ENCODE measurements at regions not wholly inside any gene's neighbourhood (a gene's known extent, or its start where the extent isn't known, plus 50 kb on each side); places are given as distances from the start of the nearest gene placed in this dataset.
"Not testable (repeated sequence)": the region's sequence is repeated elsewhere in the genome, so short reads cannot be mapped to it uniquely, and the experiment has no call there.

- peaks cover 1% of the 10 kb centered on the region for H3K27me3 Mint-ChIP-seq
- no peak overlapping the region for H3K4me3 Mint-ChIP-seq
- no peaks in the 10 kb centered on the region for H3K4me1 Mint-ChIP-seq
- H3K27ac Mint-ChIP-seq, result no peak overlapping the region
- no peaks in the 10 kb centered on the region for H3K36me3 Mint-ChIP-seq
- H3K9me3 Mint-ChIP-seq, result peaks cover 0 to 6% (median 3%) of the 10 kb centered on the region in 3 donors
Observed at GRCh38 chr6:51105357-51105756, 286.7 kb downstream of the TFAP2B start.

GRCh38 chr6:51107769-51108203 lies 289.1 kb downstream of the TFAP2B start:
- Mint-ChIP-seq H3K27ac (no peak overlapping the region), H3K27me3 (peaks cover 1% of the 10 kb centered on the region), H3K4me1 (no peaks in the 10 kb centered on the region), H3K36me3 (no peaks in the 10 kb centered on the region), H3K9me3 (peaks cover 0 to 5% (median 0%) of the 10 kb centered on the region in 3 donors), H3K4me3 (no peak overlapping the region)

- no peaks in the 10 kb centered on the region for H3K36me3 Mint-ChIP-seq
- no peaks in the 10 kb centered on the region for H3K27me3 Mint-ChIP-seq
- H3K27ac Mint-ChIP-seq, result no peak overlapping the region
- H3K4me3 Mint-ChIP-seq, result no peak overlapping the region
- H3K9me3 Mint-ChIP-seq, result peaks cover 0 to 5% (median 0%) of the 10 kb centered on the region in 3 donors
- H3K4me1 Mint-ChIP-seq, result no peaks in the 10 kb centered on the region
Observed at GRCh38 chr6:51108563-51109234, 290.0 kb downstream of the TFAP2B start.

GRCh38 chr6:51112731-51113130 lies 294.1 kb downstream of the TFAP2B start:
- Mint-ChIP-seq H3K9me3 (peaks cover 0 to 3% (median 3%) of the 10 kb centered on the region in 3 donors), H3K4me1 (no peaks in the 10 kb centered on the region), H3K27ac (no peak overlapping the region), H3K27me3 (peaks cover 3% of the 10 kb centered on the region), H3K4me3 (no peak overlapping the region), H3K36me3 (no peaks in the 10 kb centered on the region)

GRCh38 chr6:51116723-51117122 lies 298.1 kb downstream of the TFAP2B start:
- H3K36me3 Mint-ChIP-seq, result no peaks in the 10 kb centered on the region
- peaks cover 0 to 3% (median 1%) of the 10 kb centered on the region in 3 donors for H3K9me3 Mint-ChIP-seq
- peaks cover 3% of the 10 kb centered on the region for H3K27me3 Mint-ChIP-seq
- H3K4me3 Mint-ChIP-seq, result no peak overlapping the region
- H3K4me1 Mint-ChIP-seq, result no peaks in the 10 kb centered on the region
- no peak overlapping the region for H3K27ac Mint-ChIP-seq

- Mint-ChIP-seq H3K9me3 (peaks cover 0 to 5% (median 4%) of the 10 kb centered on the region in 3 donors), H3K4me3 (no peak overlapping the region), H3K27ac (no peak overlapping the region), H3K36me3 (no peaks in the 10 kb centered on the region), H3K27me3 (peaks cover 5% of the 10 kb centered on the region), H3K4me1 (no peaks in the 10 kb centered on the region)
Observed at GRCh38 chr6:51118792-51119191, 300.1 kb downstream of the TFAP2B start.

- Mint-ChIP-seq H3K9me3 (peaks cover 0 to 5% (median 4%) of the 10 kb centered on the region in 3 donors), H3K4me3 (no peak overlapping the region), H3K36me3 (no peaks in the 10 kb centered on the region), H3K27me3 (peaks cover 5% of the 10 kb centered on the region), H3K4me1 (no peaks in the 10 kb centered on the region), H3K27ac (no peak overlapping the region)
Observed at GRCh38 chr6:51120016-51120415, 301.3 kb downstream of the TFAP2B start.

GRCh38 chr6:51121380-51121976 lies 302.8 kb downstream of the TFAP2B start:
- H3K9me3 Mint-ChIP-seq, H3K4me3 Mint-ChIP-seq, H3K27me3 Mint-ChIP-seq, H3K36me3 Mint-ChIP-seq, H3K27ac Mint-ChIP-seq, H3K4me1 Mint-ChIP-seq: not testable (repeated sequence)

- H3K9me3 Mint-ChIP-seq, result peaks cover 0 to 7% (median 4%) of the 10 kb centered on the region in 3 donors
Observed at GRCh38 chr6:51129043-51129442, 310.4 kb downstream of the TFAP2B start.

GRCh38 chr6:51137777-51138176 lies 319.1 kb downstream of the TFAP2B start:
- Mint-ChIP-seq H3K36me3 (no peaks in the 10 kb centered on the region), H3K27ac (no peak overlapping the region), H3K4me3 (no peak overlapping the region), H3K9me3 (peaks cover 3 to 8% (median 4%) of the 10 kb centered on the region in 3 donors), H3K27me3 (no peaks in the 10 kb centered on the region), H3K4me1 (no peaks in the 10 kb centered on the region)

More at GRCh38 chr6:51129043-51129442, 310.4 kb downstream of the TFAP2B start:
- Mint-ChIP-seq H3K36me3 (no peaks in the 10 kb centered on the region), H3K4me1 (no peaks in the 10 kb centered on the region), H3K4me3 (no peak overlapping the region), H3K27ac (no peak overlapping the region), H3K27me3 (no peaks in the 10 kb centered on the region)

- H3K27me3 Mint-ChIP-seq, result no peaks in the 10 kb centered on the region
- H3K9me3 Mint-ChIP-seq, result peaks cover 3 to 6% (median 4%) of the 10 kb centered on the region in 3 donors
- no peaks in the 10 kb centered on the region for H3K36me3 Mint-ChIP-seq
- no peak overlapping the region for H3K4me3 Mint-ChIP-seq
- H3K27ac Mint-ChIP-seq, result no peak overlapping the region
- H3K4me1 Mint-ChIP-seq, result no peaks in the 10 kb centered on the region
Observed at GRCh38 chr6:51139950-51140385, 321.3 kb downstream of the TFAP2B start.

- Mint-ChIP-seq H3K27ac (no peak overlapping the region), H3K36me3 (no peaks in the 10 kb centered on the region), H3K4me3 (no peak overlapping the region), H3K4me1 (no peaks in the 10 kb centered on the region), H3K27me3 (no peaks in the 10 kb centered on the region), H3K9me3 (peaks cover 1 to 6% (median 4%) of the 10 kb centered on the region in 3 donors)
Observed at GRCh38 chr6:51141080-51141479, 322.4 kb downstream of the TFAP2B start.

- Mint-ChIP-seq H3K4me3 (no peak overlapping the region), H3K36me3 (no peaks in the 10 kb centered on the region), H3K27ac (no peak overlapping the region), H3K9me3 (peaks cover 0 to 3% (median 0%) of the 10 kb centered on the region in 3 donors), H3K27me3 (no peaks in the 10 kb centered on the region), H3K4me1 (no peaks in the 10 kb centered on the region)
Observed at GRCh38 chr6:51147756-51148155, 329.1 kb downstream of the TFAP2B start.

GRCh38 chr6:51152594-51152993 lies 333.9 kb downstream of the TFAP2B start:
- H3K9me3 Mint-ChIP-seq, result peaks cover 0 to 3% (median 0%) of the 10 kb centered on the region in 3 donors
- H3K27ac Mint-ChIP-seq, result no peak overlapping the region
- H3K36me3 Mint-ChIP-seq, result no peaks in the 10 kb centered on the region
- no peak overlapping the region for H3K4me3 Mint-ChIP-seq
- no peaks in the 10 kb centered on the region for H3K27me3 Mint-ChIP-seq
- no peaks in the 10 kb centered on the region for H3K4me1 Mint-ChIP-seq

- Mint-ChIP-seq H3K9me3 (peaks cover 0 to 3% (median 0%) of the 10 kb centered on the region in 3 donors), H3K36me3 (no peaks in the 10 kb centered on the region), H3K27ac (no peak overlapping the region), H3K27me3 (no peaks in the 10 kb centered on the region), H3K4me1 (no peaks in the 10 kb centered on the region), H3K4me3 (no peak overlapping the region)
Observed at GRCh38 chr6:51153109-51153508, 334.4 kb downstream of the TFAP2B start.

- not testable (repeated sequence) for H3K4me3 Mint-ChIP-seq, H3K36me3 Mint-ChIP-seq, H3K27me3 Mint-ChIP-seq, H3K9me3 Mint-ChIP-seq, H3K27ac Mint-ChIP-seq, H3K4me1 Mint-ChIP-seq
Observed at GRCh38 chr6:51154925-51155324, 336.3 kb downstream of the TFAP2B start.
